Fibroblast of lung (primary cell): ENCODE measurements at regions not wholly inside any gene's neighbourhood (a gene's known extent, or its start where the extent isn't known, plus 50 kb on each side); places are given as distances from the start of the nearest gene placed in this dataset.

ENCODE experiments used
- DNase-seq, 2 donors: peaks; one replicate each; pipeline versions ENCODE4 v3.0.0 to v3.0.0-alpha.2; 2010; ENCODE audit warnings: low read depth in 2 of 2
- H2AFZ ChIP-seq: 2 replicates; pipeline ENCODE4 v1.5.1; 2012; ENCODE audit warnings: low read length, control low read depth, inconsistent platforms
- H3K27ac ChIP-seq: 2 replicates; pipeline ENCODE4 v1.5.1; 2011; ENCODE audit warnings: low read length, control low read depth; ENCODE audit not compliant: insufficient read depth
- H3K27me3 ChIP-seq: 2 replicates; pipeline ENCODE4 v1.5.1; 2011; ENCODE audit warnings: mild to moderate bottlenecking, low read length; ENCODE audit not compliant: control insufficient read depth, insufficient read depth
- H3K36me3 ChIP-seq: 2 replicates; pipeline ENCODE4 v1.5.1; 2011; ENCODE audit warnings: low read length; ENCODE audit not compliant: control insufficient read depth, insufficient read depth
- H3K4me1 ChIP-seq: 2 replicates; pipeline ENCODE4 v1.5.1; 2011; ENCODE audit warnings: low read length; ENCODE audit not compliant: control insufficient read depth, insufficient read depth; ENCODE audit errors: extremely low read depth
- H3K4me2 ChIP-seq: 2 replicates; pipeline ENCODE4 v1.5.1; 2011; ENCODE audit warnings: low read length, control low read depth; ENCODE audit not compliant: insufficient read depth; ENCODE audit errors: extremely low read depth
- H3K4me3 ChIP-seq, 4 experiments: fragments of 200-600 bp in 1 of 4; sonication (generic) in 1 of 4; replicated peaks in 1 of 4; 2 replicates each; pipeline ENCODE4 v1.5.1; 2011 to 2016; ENCODE audit warnings: low read length in 4 of 4, low read depth in 3 of 4, mild to moderate bottlenecking in 3 of 4, control low read depth in 2 of 4, inconsistent platforms in 1 of 4, mixed read lengths in 1 of 4; ENCODE audit not compliant: insufficient read depth in 1 of 4; ENCODE audit errors: control extremely low read depth in 1 of 4
- H3K79me2 ChIP-seq: 2 replicates; pipeline ENCODE4 v1.5.1; 2012; ENCODE audit warnings: mild to moderate bottlenecking, low read length, inconsistent platforms; ENCODE audit not compliant: control insufficient read depth, insufficient read depth
- H3K9ac ChIP-seq: 2 replicates; pipeline ENCODE4 v1.5.1; 2011; ENCODE audit warnings: mild to moderate bottlenecking, low read length, control low read depth; ENCODE audit not compliant: insufficient read depth
- H3K9me3 ChIP-seq: 2 replicates; pipeline ENCODE4 v1.5.1; 2012; ENCODE audit warnings: low read depth, low read length; ENCODE audit not compliant: control insufficient read depth, insufficient read depth
- H4K20me1 ChIP-seq: 2 replicates; pipeline ENCODE4 v1.5.1; 2011; ENCODE audit warnings: low read length; ENCODE audit not compliant: control insufficient read depth, insufficient read depth; ENCODE audit errors: extremely low read depth
- EZH2 ChIP-seq: IDR thresholded peaks from 2 replicates; pipeline ENCODE4 v1.5.1; 2012; ENCODE audit warnings: low read length, control low read depth, mild to moderate bottlenecking; ENCODE audit errors: missing control alignments
- TF ChIP-seq, protein P1 (sequence below), 2 donors: IDR thresholded peaks in 1 of 2; conservative IDR thresholded peaks in 1 of 2; 1 replicate in 1 of 2; 2 replicates in 1 of 2; pipeline ENCODE4 v1.5.1; 2011 to 2012; ENCODE audit warnings: low read length in 2 of 2, control low read depth in 1 of 2, inconsistent platforms in 1 of 2, low read depth in 1 of 2, mild to moderate bottlenecking in 1 of 2

DNA sequence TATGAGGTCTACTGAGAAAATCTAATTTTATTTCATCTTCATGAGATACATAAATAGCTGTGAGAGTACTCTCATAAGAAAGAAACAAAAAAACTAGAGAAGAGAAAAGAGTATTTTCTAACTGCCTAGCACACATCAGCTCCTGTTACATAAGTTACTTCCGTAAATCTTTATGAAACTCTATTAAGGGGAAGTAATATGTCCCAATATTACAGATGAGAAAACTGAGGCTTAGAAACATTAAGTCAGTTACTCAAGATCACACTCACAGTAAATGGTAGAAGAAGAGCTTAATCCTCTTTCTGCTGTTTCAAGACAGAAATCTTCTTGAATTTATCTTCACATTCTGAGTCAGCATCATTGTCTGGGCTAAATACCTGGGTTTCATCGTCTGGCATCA lies 164.1 kb downstream of the DTHD1 start:
- Histone ChIP-seq H4K20me1 (no peaks in the 10 kb centered on the region), H2AFZ (no peak overlapping the region), H3K4me3 (no peak overlapping the region), H3K4me1 (no peaks in the 10 kb centered on the region), H3K9me3 (no peaks in the 10 kb centered on the region), H3K36me3 (no peaks in the 10 kb centered on the region), H3K4me2 (no peak overlapping the region), H3K79me2 (no peaks in the 10 kb centered on the region), H3K9ac (no peak overlapping the region), H3K27ac (no peak overlapping the region), H3K27me3 (no peaks in the 10 kb centered on the region)
- no peak for DNase-seq
- TF ChIP-seq, protein P1, sequence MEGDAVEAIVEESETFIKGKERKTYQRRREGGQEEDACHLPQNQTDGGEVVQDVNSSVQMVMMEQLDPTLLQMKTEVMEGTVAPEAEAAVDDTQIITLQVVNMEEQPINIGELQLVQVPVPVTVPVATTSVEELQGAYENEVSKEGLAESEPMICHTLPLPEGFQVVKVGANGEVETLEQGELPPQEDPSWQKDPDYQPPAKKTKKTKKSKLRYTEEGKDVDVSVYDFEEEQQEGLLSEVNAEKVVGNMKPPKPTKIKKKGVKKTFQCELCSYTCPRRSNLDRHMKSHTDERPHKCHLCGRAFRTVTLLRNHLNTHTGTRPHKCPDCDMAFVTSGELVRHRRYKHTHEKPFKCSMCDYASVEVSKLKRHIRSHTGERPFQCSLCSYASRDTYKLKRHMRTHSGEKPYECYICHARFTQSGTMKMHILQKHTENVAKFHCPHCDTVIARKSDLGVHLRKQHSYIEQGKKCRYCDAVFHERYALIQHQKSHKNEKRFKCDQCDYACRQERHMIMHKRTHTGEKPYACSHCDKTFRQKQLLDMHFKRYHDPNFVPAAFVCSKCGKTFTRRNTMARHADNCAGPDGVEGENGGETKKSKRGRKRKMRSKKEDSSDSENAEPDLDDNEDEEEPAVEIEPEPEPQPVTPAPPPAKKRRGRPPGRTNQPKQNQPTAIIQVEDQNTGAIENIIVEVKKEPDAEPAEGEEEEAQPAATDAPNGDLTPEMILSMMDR (conservative IDR thresholded peaks at IDR 0.05 in 1 of 2, IDR thresholded peaks at IDR 0.05 in 1 of 2; ENCODE audit: low read depth in 1 of 2, low read length in 2 of 2): no peak
- TF ChIP-seq EZH2: no peak

DNA sequence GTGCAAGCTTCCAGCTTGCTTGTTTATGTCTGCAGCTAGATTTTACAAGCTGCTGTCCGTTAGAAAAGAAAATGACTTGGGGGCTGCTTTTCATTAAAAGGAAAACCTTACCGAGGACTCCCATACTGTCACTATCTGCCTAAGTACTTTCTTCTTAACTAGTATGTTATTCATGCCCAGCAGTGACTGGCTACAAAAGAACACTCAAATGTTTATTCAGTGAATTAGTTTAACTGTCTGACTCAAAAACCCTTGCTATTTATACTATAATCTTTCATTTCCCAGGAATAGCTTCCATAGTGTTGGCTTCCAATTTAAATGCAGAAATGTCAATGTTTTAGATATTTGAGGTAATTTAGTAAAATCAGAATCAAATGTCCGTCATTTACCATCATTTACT lies 164.9 kb downstream of the DTHD1 start:
- no peak for DNase-seq
- Histone ChIP-seq H3K27me3 (no peaks in the 10 kb centered on the region), H3K4me1 (no peaks in the 10 kb centered on the region), H4K20me1 (no peaks in the 10 kb centered on the region), H2AFZ (no peak overlapping the region), H3K4me3 (no peak overlapping the region), H3K27ac (no peak overlapping the region), H3K36me3 (no peaks in the 10 kb centered on the region), H3K9ac (no peak overlapping the region), H3K4me2 (no peak overlapping the region), H3K79me2 (no peaks in the 10 kb centered on the region), H3K9me3 (no peaks in the 10 kb centered on the region)
- no peak for TF ChIP-seq EZH2
- TF ChIP-seq, protein P1 (conservative IDR thresholded peaks at IDR 0.05 in 1 of 2, IDR thresholded peaks at IDR 0.05 in 1 of 2; ENCODE audit: low read depth in 1 of 2, low read length in 2 of 2): no peak

DNA sequence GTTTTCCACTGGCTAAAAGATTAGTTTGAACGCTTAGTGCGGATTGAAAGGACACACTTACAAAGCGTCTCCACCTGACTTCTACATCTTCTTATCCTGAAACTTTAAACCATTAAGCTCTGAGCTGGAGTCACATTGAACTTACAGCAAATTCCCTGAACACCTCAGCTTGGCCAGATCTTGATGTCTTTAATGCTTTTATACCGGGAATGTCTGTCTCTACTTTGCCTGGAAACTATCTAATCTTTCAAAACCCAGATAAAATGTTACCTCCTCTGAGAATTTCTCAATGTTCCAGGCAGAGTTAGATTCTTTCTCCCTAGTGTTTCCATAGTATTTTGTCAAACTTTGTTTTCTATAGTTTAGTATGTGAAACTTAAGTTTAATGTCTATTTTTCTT lies 179.9 kb downstream of the DTHD1 start:
- Histone ChIP-seq H3K27ac (no peak overlapping the region), H3K27me3 (no peaks in the 10 kb centered on the region), H3K4me3 (no peak overlapping the region), H3K9ac (no peak overlapping the region), H3K36me3 (no peaks in the 10 kb centered on the region), H3K4me2 (no peak overlapping the region), H3K4me1 (no peaks in the 10 kb centered on the region), H2AFZ (no peak overlapping the region), H3K9me3 (no peaks in the 10 kb centered on the region), H4K20me1 (no peaks in the 10 kb centered on the region), H3K79me2 (no peaks in the 10 kb centered on the region)
- peak in 1 of 2 donors; percentile 0 for DNase-seq
- TF ChIP-seq, protein P1 (conservative IDR thresholded peaks at IDR 0.05 in 1 of 2, IDR thresholded peaks at IDR 0.05 in 1 of 2; ENCODE audit: low read depth in 1 of 2, low read length in 2 of 2): no peak
- no peak for TF ChIP-seq EZH2
